ENCODE measurements at regions not wholly inside any gene's neighbourhood (a gene's known extent, or its start where the extent isn't known, plus 50 kb on each side); places are given as distances from the start of the nearest gene placed in this dataset.

GRCh38 chr18:44128365-44128764, 552.3 kb upstream of the SETBP1 start:
- no peak for DNase-seq
- TF ChIP-seq, protein P1, sequence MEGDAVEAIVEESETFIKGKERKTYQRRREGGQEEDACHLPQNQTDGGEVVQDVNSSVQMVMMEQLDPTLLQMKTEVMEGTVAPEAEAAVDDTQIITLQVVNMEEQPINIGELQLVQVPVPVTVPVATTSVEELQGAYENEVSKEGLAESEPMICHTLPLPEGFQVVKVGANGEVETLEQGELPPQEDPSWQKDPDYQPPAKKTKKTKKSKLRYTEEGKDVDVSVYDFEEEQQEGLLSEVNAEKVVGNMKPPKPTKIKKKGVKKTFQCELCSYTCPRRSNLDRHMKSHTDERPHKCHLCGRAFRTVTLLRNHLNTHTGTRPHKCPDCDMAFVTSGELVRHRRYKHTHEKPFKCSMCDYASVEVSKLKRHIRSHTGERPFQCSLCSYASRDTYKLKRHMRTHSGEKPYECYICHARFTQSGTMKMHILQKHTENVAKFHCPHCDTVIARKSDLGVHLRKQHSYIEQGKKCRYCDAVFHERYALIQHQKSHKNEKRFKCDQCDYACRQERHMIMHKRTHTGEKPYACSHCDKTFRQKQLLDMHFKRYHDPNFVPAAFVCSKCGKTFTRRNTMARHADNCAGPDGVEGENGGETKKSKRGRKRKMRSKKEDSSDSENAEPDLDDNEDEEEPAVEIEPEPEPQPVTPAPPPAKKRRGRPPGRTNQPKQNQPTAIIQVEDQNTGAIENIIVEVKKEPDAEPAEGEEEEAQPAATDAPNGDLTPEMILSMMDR (IDR thresholded peaks at IDR 0.05; ENCODE audit: unreplicated experiment), result no peak
- Mint-ChIP-seq H3K4me1 (ENCODE audit: low read depth, unreplicated experiment) (peaks cover 34% of the 10 kb centered on the region), H3K27me3 (ENCODE audit: unreplicated experiment) (no peaks in the 10 kb centered on the region), H3K4me3 (ENCODE audit: low read depth, unreplicated experiment) (no peak overlapping the region), H3K36me3 (ENCODE audit: insufficient read depth, unreplicated experiment) (no peaks in the 10 kb centered on the region), H3K27ac (ENCODE audit: unreplicated experiment) (no peak overlapping the region), H3K9me3 (ENCODE audit: low read depth, unreplicated experiment) (no peaks in the 10 kb centered on the region)
- CTCF ChIA-PET, result no interaction called here
- no TSS peak for BruUV-seq (replicated peaks)
- intact Hi-C loops (cut with micrococcal nuclease; ENCODE audit: unreplicated experiment), result loop anchor here (5.0 kb wide), 4 partner anchors 46 to 506 kb away; no protein-coding TSS in a partner anchor

DNA sequence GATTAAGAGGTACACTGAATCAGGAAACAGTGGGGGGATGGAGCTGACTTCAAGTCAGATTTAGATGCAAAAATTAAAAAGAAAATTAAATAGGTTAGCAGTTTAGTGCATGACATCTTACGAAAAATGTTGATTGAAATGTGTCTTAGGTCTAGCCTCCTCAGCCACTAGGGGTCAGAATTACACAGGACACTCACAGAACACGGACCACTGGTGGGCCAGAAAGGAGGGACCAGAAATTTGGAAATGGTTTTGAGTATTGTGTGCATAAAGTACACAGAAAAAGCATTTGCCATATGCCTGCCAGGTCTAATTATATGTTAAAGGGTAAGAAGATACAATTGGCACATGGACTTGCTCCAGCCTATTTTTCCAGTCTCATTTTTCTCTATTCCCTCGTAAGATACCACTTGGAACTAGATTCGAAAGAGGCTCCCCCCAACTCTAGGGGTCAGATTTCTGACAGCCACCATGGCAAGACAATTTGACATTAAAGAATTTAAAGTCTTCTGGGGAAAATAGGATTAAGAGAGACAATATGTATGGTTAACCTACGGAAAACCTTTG, 550.2 kb upstream of the SETBP1 start:
- CTCF ChIA-PET, result interaction anchor here (0.6 to 1.2 kb wide), 2 partner anchors 469 to 755 kb away, joined by 4 read pairs; no protein-coding TSS in a partner anchor
- Mint-ChIP-seq H3K4me1 (ENCODE audit: low read depth, unreplicated experiment) (peaks cover 19% of the 10 kb centered on the region), H3K36me3 (ENCODE audit: insufficient read depth, unreplicated experiment) (no peaks in the 10 kb centered on the region), H3K27me3 (ENCODE audit: unreplicated experiment) (no peaks in the 10 kb centered on the region), H3K27ac (ENCODE audit: unreplicated experiment) (no peak overlapping the region), H3K9me3 (ENCODE audit: low read depth, unreplicated experiment) (no peaks in the 10 kb centered on the region), H3K4me3 (ENCODE audit: low read depth, unreplicated experiment) (no peak overlapping the region)
- DNase-seq, result peak; percentile 59
- TF ChIP-seq, protein P1 (IDR thresholded peaks at IDR 0.05; ENCODE audit: unreplicated experiment), result peak; percentile 78
- no TSS peak for BruUV-seq (replicated peaks)
- intact Hi-C loops (cut with micrococcal nuclease; ENCODE audit: unreplicated experiment), result loop anchor here (1.0 to 10.0 kb wide), 3 partner anchors 196 to 1084 kb away; no protein-coding TSS in a partner anchor

- Mint-ChIP-seq H3K4me3 (ENCODE audit: low read depth, unreplicated experiment) (no peak overlapping the region), H3K36me3 (ENCODE audit: insufficient read depth, unreplicated experiment) (no peaks in the 10 kb centered on the region), H3K4me1 (ENCODE audit: low read depth, unreplicated experiment) (peaks cover 13% of the 10 kb centered on the region), H3K27ac (ENCODE audit: unreplicated experiment) (no peak overlapping the region), H3K9me3 (ENCODE audit: low read depth, unreplicated experiment) (no peaks in the 10 kb centered on the region), H3K27me3 (ENCODE audit: unreplicated experiment) (no peaks in the 10 kb centered on the region)
- DNase-seq, result no peak
- BruUV-seq (replicated peaks), result no TSS peak
- TF ChIP-seq, protein P1 (IDR thresholded peaks at IDR 0.05; ENCODE audit: unreplicated experiment), result no peak
- intact Hi-C loops (cut with micrococcal nuclease; ENCODE audit: unreplicated experiment), result loop anchor here (5.0 to 10.0 kb wide), 2 partner anchors 764 to 1081 kb away; no protein-coding TSS in a partner anchor
- CTCF ChIA-PET, result no interaction called here
Measured at GRCh38 chr18:44133483-44133882, 547.2 kb upstream of the SETBP1 start.

DNA sequence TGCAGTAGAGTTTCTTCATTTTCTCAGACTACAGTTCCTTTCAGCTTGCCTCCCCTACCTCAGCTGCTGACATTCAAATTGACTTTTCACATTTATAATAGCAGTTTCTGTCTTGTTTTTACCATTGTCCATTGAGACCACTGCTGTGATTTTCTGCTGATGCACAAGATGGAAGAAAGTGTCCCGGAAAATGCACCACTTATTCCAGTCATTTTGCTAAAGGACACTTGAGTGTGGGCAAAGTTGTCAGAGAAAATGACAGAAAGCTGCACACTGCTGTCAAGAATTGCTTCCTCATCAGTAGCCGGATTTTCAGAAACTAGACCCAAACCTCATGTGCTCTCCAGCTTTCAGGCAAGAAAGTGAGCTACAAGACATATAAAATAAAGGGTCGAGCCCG, 546.2 kb upstream of the SETBP1 start:
- H3K27me3 Mint-ChIP-seq (ENCODE audit: unreplicated experiment), result no peaks in the 10 kb centered on the region
- no peak overlapping the region for H3K4me3 Mint-ChIP-seq (ENCODE audit: low read depth, unreplicated experiment)
- no peak overlapping the region for H3K27ac Mint-ChIP-seq (ENCODE audit: unreplicated experiment)
- intact Hi-C loops (cut with micrococcal nuclease; ENCODE audit: unreplicated experiment), result loop anchor here (5.0 to 10.0 kb wide), 2 partner anchors 763 to 1080 kb away; no protein-coding TSS in a partner anchor
- BruUV-seq (replicated peaks), result no TSS peak
- H3K4me1 Mint-ChIP-seq (ENCODE audit: low read depth, unreplicated experiment), result peaks cover 4% of the 10 kb centered on the region
- TF ChIP-seq, protein P1 (IDR thresholded peaks at IDR 0.05; ENCODE audit: unreplicated experiment), result no peak
- H3K36me3 Mint-ChIP-seq (ENCODE audit: insufficient read depth, unreplicated experiment), result no peaks in the 10 kb centered on the region
- CTCF ChIA-PET, result no interaction called here
- no peak for DNase-seq
- H3K9me3 Mint-ChIP-seq (ENCODE audit: low read depth, unreplicated experiment), result no peaks in the 10 kb centered on the region
